ENCODE measurements at regions not wholly inside any gene's neighbourhood (a gene's known extent, or its start where the extent isn't known, plus 50 kb on each side); places are given as distances from the start of the nearest gene placed in this dataset.
A peak's percentile ranks its signal among the peaks of the same experiment; 100 is the strongest.

- ATAC-seq (ENCODE audit: low read depth in 2 of 2): no peak
- no peaks in the 10 kb centered on the region for H3K9me3 ChIP-seq (ENCODE audit: control insufficient read depth in 2 of 2, low read length in 2 of 2)
- Mint-ChIP-seq H3K36me3 (no peaks in the 10 kb centered on the region), H3K9me3 (peaks cover 3 to 6% (median 5%) of the 10 kb centered on the region in 7 donors), H3K27me3 (no peaks in the 10 kb centered on the region), H3K4me1 (no peaks in the 10 kb centered on the region), H3K4me3 (no peak overlapping the region), H3K27ac (no peak overlapping the region)
- no peak for DNase-seq
- H3K27ac ChIP-seq (ENCODE audit: insufficient read depth, low read length, poor library complexity, severe bottlenecking): no peak overlapping the region
- H3K27me3 ChIP-seq (ENCODE audit: control insufficient read depth, insufficient read depth, low read length): no peaks in the 10 kb centered on the region
- no peaks in the 10 kb centered on the region for H3K36me3 ChIP-seq (ENCODE audit: control insufficient read depth, insufficient read depth, low read length)
- no peaks in the 10 kb centered on the region for H3K4me1 ChIP-seq (ENCODE audit: control insufficient read depth, insufficient read depth, low read length, poor library complexity, severe bottlenecking)
- H3K4me3 ChIP-seq (ENCODE audit: low read depth, low read length): no peak overlapping the region
These were observed 1104.9 kb upstream of the SLC10A2 start for GRCh38 chr13:104170980-104171555.

- Mint-ChIP-seq H3K36me3 (no peaks in the 10 kb centered on the region), H3K9me3 (peaks cover 0 to 4% (median 3%) of the 10 kb centered on the region in 7 donors), H3K27me3 (no peaks in the 10 kb centered on the region), H3K27ac (no peak overlapping the region), H3K4me3 (no peak overlapping the region), H3K4me1 (no peaks in the 10 kb centered on the region)
- H3K4me1 ChIP-seq (ENCODE audit: control insufficient read depth, insufficient read depth, low read length, poor library complexity, severe bottlenecking): no peaks in the 10 kb centered on the region
- H3K36me3 ChIP-seq (ENCODE audit: control insufficient read depth, insufficient read depth, low read length): no peaks in the 10 kb centered on the region
- no peak overlapping the region for H3K4me3 ChIP-seq (ENCODE audit: low read depth, low read length)
- peaks cover 2 to 6% of the 10 kb centered on the region in 2 experiments for H3K9me3 ChIP-seq (ENCODE audit: control insufficient read depth in 2 of 2, low read length in 2 of 2)
- no peaks in the 10 kb centered on the region for H3K27me3 ChIP-seq (ENCODE audit: control insufficient read depth, insufficient read depth, low read length)
- no peak overlapping the region for H3K27ac ChIP-seq (ENCODE audit: insufficient read depth, low read length, poor library complexity, severe bottlenecking)
- ATAC-seq (ENCODE audit: low read depth in 2 of 2): no peak
- no peak for DNase-seq
These were observed 1097.8 kb upstream of the SLC10A2 start for GRCh38 chr13:104163866-104164630.

GRCh38 chr13:104160536-104160935, 1094.3 kb upstream of the SLC10A2 start:
- Mint-ChIP-seq H3K9me3 (peaks cover 0 to 9% (median 5%) of the 10 kb centered on the region in 7 donors), H3K27ac (no peak overlapping the region), H3K27me3 (no peaks in the 10 kb centered on the region), H3K36me3 (no peaks in the 10 kb centered on the region), H3K4me1 (no peaks in the 10 kb centered on the region), H3K4me3 (no peak overlapping the region)
- H3K4me3 ChIP-seq (ENCODE audit: low read depth, low read length): no peak overlapping the region
- H3K27me3 ChIP-seq (ENCODE audit: control insufficient read depth, insufficient read depth, low read length): no peaks in the 10 kb centered on the region
- no peak for DNase-seq
- no peak overlapping the region for H3K27ac ChIP-seq (ENCODE audit: insufficient read depth, low read length, poor library complexity, severe bottlenecking)
- peaks cover 2 to 6% of the 10 kb centered on the region in 2 experiments for H3K9me3 ChIP-seq (ENCODE audit: control insufficient read depth in 2 of 2, low read length in 2 of 2)
- no peaks in the 10 kb centered on the region for H3K36me3 ChIP-seq (ENCODE audit: control insufficient read depth, insufficient read depth, low read length)
- no peaks in the 10 kb centered on the region for H3K4me1 ChIP-seq (ENCODE audit: control insufficient read depth, insufficient read depth, low read length, poor library complexity, severe bottlenecking)
- no peak for ATAC-seq (ENCODE audit: low read depth in 2 of 2)

- H3K27ac Mint-ChIP-seq: no peak overlapping the region
- no peaks in the 10 kb centered on the region for H3K36me3 Mint-ChIP-seq
- Histone ChIP-seq H3K27ac (ENCODE audit: insufficient read depth, low read length, poor library complexity, severe bottlenecking) (no peak overlapping the region), H3K27me3 (ENCODE audit: control insufficient read depth, insufficient read depth, low read length) (no peaks in the 10 kb centered on the region), H3K4me3 (ENCODE audit: low read depth, low read length) (no peak overlapping the region), H3K4me1 (ENCODE audit: control insufficient read depth, insufficient read depth, low read length, poor library complexity, severe bottlenecking) (no peaks in the 10 kb centered on the region), H3K9me3 (ENCODE audit: control insufficient read depth in 2 of 2, low read length in 2 of 2) (peaks cover 0 to 4% of the 10 kb centered on the region in 2 experiments), H3K36me3 (ENCODE audit: control insufficient read depth, insufficient read depth, low read length) (no peaks in the 10 kb centered on the region)
- DNase-seq (no peak), ATAC-seq (ENCODE audit: low read depth in 2 of 2) (no peak)
- peaks cover 0 to 6% (median 3%) of the 10 kb centered on the region in 7 donors for H3K9me3 Mint-ChIP-seq
- no peak overlapping the region for H3K4me3 Mint-ChIP-seq
- no peaks in the 10 kb centered on the region for H3K27me3 Mint-ChIP-seq
- H3K4me1 Mint-ChIP-seq: no peaks in the 10 kb centered on the region
These were observed 1077.7 kb upstream of the SLC10A2 start for GRCh38 chr13:104143760-104144416.

GRCh38 chr13:104140552-104140951, 1074.3 kb upstream of the SLC10A2 start:
- Histone ChIP-seq H3K36me3 (ENCODE audit: control insufficient read depth, insufficient read depth, low read length) (no peaks in the 10 kb centered on the region), H3K4me1 (ENCODE audit: control insufficient read depth, insufficient read depth, low read length, poor library complexity, severe bottlenecking) (no peaks in the 10 kb centered on the region), H3K27me3 (ENCODE audit: control insufficient read depth, insufficient read depth, low read length) (no peaks in the 10 kb centered on the region), H3K4me3 (ENCODE audit: low read depth, low read length) (no peak overlapping the region), H3K9me3 (ENCODE audit: control insufficient read depth in 2 of 2, low read length in 2 of 2) (peaks cover 0 to 3% of the 10 kb centered on the region in 2 experiments), H3K27ac (ENCODE audit: insufficient read depth, low read length, poor library complexity, severe bottlenecking) (no peak overlapping the region)
- no peak for ATAC-seq (ENCODE audit: low read depth in 2 of 2)
- Mint-ChIP-seq H3K9me3 (peaks cover 0 to 3% (median 0%) of the 10 kb centered on the region in 7 donors), H3K36me3 (no peaks in the 10 kb centered on the region), H3K4me3 (no peak overlapping the region), H3K4me1 (no peaks in the 10 kb centered on the region), H3K27me3 (no peaks in the 10 kb centered on the region), H3K27ac (no peak overlapping the region)
- DNase-seq: no peak

GRCh38 chr13:104137416-104137815, 1071.2 kb upstream of the SLC10A2 start:
- no peaks in the 10 kb centered on the region for H3K4me1 ChIP-seq (ENCODE audit: control insufficient read depth, insufficient read depth, low read length, poor library complexity, severe bottlenecking)
- Mint-ChIP-seq H3K36me3 (no peaks in the 10 kb centered on the region), H3K4me1 (no peaks in the 10 kb centered on the region), H3K4me3 (no peak overlapping the region), H3K9me3 (peaks cover 0 to 8% (median 0%) of the 10 kb centered on the region in 7 donors), H3K27ac (peak overlapping the region in 1 of 3 donors; percentile 5), H3K27me3 (no peaks in the 10 kb centered on the region)
- H3K36me3 ChIP-seq (ENCODE audit: control insufficient read depth, insufficient read depth, low read length): no peaks in the 10 kb centered on the region
- no peak overlapping the region for H3K27ac ChIP-seq (ENCODE audit: insufficient read depth, low read length, poor library complexity, severe bottlenecking)
- peaks cover 3 to 4% of the 10 kb centered on the region in 2 experiments for H3K9me3 ChIP-seq (ENCODE audit: control insufficient read depth in 2 of 2, low read length in 2 of 2)
- DNase-seq: no peak
- no peak for ATAC-seq (ENCODE audit: low read depth in 2 of 2)
- no peak overlapping the region for H3K4me3 ChIP-seq (ENCODE audit: low read depth, low read length)
- H3K27me3 ChIP-seq (ENCODE audit: control insufficient read depth, insufficient read depth, low read length): no peaks in the 10 kb centered on the region

GRCh38 chr13:104132849-104133248, 1066.6 kb upstream of the SLC10A2 start:
- Mint-ChIP-seq H3K4me3 (no peak overlapping the region), H3K36me3 (no peaks in the 10 kb centered on the region), H3K4me1 (no peaks in the 10 kb centered on the region), H3K27ac (no peak overlapping the region), H3K27me3 (no peaks in the 10 kb centered on the region), H3K9me3 (peaks cover 0 to 8% (median 0%) of the 10 kb centered on the region in 7 donors)
- Histone ChIP-seq H3K27me3 (ENCODE audit: control insufficient read depth, insufficient read depth, low read length) (no peaks in the 10 kb centered on the region), H3K36me3 (ENCODE audit: control insufficient read depth, insufficient read depth, low read length) (no peaks in the 10 kb centered on the region), H3K27ac (ENCODE audit: insufficient read depth, low read length, poor library complexity, severe bottlenecking) (no peak overlapping the region), H3K4me1 (ENCODE audit: control insufficient read depth, insufficient read depth, low read length, poor library complexity, severe bottlenecking) (no peaks in the 10 kb centered on the region), H3K9me3 (ENCODE audit: control insufficient read depth in 2 of 2, low read length in 2 of 2) (peaks cover 3 to 4% of the 10 kb centered on the region in 2 experiments), H3K4me3 (ENCODE audit: low read depth, low read length) (no peak overlapping the region)
- no peak for DNase-seq
- ATAC-seq (ENCODE audit: low read depth in 2 of 2): no peak

Data from CD4-positive, CD25-positive, alpha-beta regulatory T cell (primary cell).